ENCODE measurements at regions not wholly inside any gene's neighbourhood (a gene's known extent, or its start where the extent isn't known, plus 50 kb on each side); places are given as distances from the start of the nearest gene placed in this dataset.

GRCh38 chr10:130982802-130983201 lies 328.7 kb downstream of the TCERG1L start:
- no peak for DNase-seq

DNA sequence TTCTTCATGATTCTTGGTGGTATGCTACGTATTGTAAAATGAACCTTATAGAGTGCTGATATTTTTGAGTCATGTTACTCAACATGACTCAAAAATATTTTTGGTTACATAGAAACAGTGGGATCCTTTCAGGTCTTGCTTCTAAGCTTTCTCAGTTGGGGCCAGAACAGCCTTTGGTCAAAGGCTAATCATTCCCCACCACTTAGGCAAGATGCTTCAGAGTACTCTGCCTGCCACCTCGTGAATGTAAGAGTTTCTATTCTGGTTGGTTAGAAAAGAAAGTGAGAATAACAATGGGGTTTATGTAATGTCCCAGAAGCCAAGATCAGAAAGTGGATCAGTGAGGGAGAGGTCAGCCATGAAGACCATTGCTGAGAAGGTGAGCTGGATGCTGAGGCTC lies 327.8 kb downstream of the TCERG1L start:
- no peak for DNase-seq

- DNase-seq, result no peak
Measured at GRCh38 chr10:130984686-130985085, 326.8 kb downstream of the TCERG1L start.

GRCh38 chr10:130985158-130985753 lies 326.3 kb downstream of the TCERG1L start:
- no peak for DNase-seq

DNA sequence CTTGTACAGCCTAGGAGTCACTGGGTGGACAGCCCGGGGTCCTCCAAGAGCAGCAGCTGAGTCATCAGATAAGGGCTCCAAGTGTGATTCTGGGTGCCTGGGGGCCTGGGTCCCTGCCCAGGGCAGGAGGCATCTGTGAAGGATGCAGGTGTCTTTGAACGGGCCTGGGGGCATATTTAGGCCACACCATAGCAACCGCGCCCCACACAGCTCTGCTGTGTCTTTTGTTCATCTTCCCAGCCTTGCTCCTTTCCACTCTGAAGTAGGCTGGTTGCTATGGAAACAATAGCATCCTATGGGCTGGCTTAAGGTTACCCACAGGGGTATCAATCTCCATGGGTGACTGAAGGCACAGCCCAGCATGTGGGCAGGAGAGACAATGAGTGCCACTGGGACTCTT lies 324.7 kb downstream of the TCERG1L start:
- DNase-seq, result no peak

GRCh38 chr10:130987401-130987800 lies 324.1 kb downstream of the TCERG1L start:
- DNase-seq, result no peak

GRCh38 chr10:130989670-130990232 lies 321.8 kb downstream of the TCERG1L start:
- no peak for DNase-seq

DNA sequence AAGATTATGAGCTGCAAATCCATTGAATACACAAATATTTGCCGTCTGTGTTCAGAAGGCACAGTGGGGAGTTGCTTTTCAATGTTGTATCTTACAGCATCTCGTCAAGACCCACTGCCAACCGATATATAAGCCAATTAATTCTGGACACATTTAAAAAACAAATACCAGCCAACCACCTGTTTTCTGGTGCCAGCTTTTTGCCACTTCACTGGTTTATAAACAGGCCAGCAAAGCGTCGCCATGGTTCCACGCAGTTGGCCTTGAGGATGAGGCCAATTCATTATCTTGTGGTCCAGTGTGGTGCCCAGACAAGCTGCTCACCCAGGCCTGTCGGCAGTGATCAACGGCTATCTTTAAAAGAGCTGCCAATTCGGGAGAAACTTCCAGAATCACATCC lies 321.0 kb downstream of the TCERG1L start:
- no peak for DNase-seq

DNA sequence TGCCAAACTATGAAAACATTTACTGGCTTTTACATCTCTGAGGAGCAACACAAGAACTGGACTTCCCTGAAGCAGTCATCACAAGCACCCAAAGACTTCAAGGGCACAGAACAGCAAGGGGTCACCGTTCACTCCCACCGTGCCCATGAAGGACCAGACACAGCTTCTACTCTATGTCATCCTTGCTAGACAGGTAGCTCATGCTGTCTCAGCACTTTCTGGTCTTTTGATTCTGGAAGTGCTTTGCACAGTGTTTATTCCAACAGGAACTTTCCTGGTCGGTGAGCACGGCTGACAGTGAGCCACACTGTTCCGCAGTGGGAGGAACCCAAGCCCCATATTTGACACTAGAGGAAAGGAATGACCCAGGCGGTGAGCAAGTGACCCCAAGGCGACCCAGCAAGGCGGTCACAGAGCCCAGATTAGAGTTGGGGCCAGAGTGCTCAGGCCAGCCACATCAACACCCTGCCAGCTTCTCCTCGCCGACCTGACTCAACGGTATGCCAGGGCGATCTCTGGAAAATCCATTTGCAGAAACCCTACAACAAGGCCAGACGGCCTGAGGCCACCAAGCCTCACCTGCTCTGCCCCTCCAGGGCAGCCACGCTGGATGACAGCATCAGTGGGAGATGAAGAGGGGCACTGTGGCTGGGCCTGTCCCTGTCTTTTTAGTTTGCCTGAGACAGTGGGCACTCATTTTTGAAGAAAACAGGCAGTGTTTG lies 318.6 kb downstream of the TCERG1L start:
- no peak for DNase-seq

DNA sequence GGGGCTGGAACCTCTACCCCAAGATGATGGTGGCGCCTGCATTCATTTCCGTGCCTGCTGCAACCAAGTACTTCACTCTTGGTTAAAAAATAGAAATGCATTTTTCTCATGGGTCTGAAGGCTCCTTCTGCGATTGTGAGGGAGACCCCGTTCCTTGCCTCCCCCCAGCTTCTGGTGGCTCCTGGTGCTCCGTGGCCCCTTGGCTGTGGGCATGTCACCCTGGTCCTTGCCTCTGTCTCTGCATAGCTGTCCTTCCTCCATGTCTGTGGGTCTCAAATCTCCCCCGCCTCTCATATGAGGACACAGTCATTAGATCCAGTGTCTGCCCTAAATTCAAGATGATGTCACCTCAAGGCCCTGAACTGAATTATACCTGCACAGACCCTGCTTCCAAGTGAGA lies 317.9 kb downstream of the TCERG1L start:
- no peak for DNase-seq

GRCh38 chr10:130994191-130994590 lies 317.3 kb downstream of the TCERG1L start:
- no peak for DNase-seq

DNA sequence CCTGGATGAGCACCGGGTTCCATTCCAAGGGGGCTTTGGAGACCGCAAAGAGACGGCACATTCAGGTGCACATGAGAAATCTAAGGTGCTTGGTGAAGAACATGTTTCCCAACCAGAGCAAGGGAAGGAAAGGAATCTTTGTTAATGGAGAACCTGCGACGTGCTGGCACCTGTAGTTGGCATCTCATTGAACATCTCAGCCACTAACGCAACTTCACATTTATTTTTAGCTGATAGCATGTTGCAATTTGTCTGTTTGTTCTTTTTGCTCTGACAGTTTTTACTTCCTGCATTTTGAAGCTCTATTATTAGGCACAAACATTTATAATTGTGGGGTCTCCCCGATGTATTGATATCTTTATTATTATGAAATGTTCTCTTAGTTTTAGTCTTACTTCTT lies 316.7 kb downstream of the TCERG1L start:
- DNase-seq, result no peak

GRCh38 chr10:130997267-130998045 lies 314.1 kb downstream of the TCERG1L start:
- DNase-seq, result no peak

DNA sequence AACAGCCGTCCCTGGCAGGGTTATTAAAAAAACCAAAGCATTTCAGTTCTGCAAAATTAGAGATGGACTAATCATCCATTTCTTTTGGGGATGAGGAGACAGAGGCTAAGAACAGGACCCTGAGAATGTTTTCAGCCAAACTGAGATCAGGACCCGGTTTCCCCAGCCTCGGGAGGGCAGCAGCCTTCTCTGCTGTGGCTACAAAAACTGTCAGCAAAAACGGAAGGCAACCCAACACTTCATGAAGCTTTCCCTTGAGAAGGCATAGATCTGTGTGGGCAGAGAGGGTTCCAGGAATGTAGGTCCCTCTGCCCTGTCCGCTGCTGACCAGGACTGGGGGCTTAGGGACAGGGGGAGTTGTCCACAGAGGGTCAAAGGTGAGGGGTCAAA lies 313.5 kb downstream of the TCERG1L start:
- DNase-seq, result no peak

- no peak for DNase-seq
Measured at GRCh38 chr10:130998642-130999041, 312.9 kb downstream of the TCERG1L start.

GRCh38 chr10:130999376-131000202 lies 311.9 kb downstream of the TCERG1L start:
- no peak for DNase-seq

DNA sequence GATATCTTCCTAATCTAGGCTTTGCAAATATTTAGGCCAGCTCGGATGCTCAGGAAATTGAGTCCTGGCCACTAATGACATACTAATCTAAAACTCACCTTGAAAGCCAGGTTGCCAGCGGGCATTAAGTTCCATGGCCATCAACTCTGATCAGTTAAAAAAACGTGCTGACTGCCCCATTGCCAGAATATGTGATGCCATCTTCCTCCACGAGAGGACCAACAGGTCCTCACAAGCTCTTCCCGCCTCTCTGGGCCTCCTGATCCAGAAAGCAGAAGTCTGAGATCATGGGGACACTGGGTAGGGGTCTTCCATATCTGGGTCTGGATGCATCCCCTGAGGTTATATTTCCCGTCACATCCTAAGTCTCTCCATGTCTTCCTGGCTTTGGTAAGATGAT lies 311.3 kb downstream of the TCERG1L start:
- no peak for DNase-seq

DNA sequence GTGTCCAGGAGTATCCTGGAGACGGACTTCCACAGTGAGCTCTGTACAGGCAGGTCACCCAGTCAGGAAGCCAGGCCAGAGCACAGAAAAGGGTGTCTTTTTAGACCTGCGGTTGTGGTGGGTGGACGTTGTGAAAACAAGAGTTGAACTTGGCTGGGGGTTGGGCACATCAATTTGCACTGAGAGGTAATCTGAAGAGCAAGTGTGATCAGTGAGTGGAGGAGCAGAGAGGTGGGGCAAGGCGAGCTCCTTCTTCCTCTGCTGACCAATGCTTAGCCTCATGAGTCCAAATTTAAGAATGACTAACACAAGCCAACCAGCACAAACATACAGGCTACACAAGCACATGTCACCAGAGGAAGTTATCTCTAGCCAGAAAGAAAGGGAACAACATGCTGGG lies 310.8 kb downstream of the TCERG1L start:
- DNase-seq, result no peak

DNA sequence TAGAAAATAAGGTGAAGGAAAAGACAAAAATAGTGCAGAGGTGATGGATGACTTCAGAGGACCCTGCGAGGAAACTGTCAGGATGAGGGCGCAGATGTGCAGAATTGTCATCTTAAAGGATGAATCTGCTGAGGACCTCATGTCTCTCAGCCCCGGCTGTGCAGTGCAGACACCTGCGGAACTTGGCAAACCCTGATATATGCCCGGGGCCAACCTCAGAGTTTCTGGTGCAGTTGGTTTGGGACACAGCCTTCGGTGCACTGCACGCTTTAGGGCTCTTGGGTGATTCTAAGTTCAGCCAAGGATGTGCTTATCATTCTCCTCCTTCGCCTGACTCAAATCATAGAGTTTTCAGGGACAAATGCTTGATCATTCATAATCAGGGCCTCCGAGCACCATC lies 310.1 kb downstream of the TCERG1L start:
- DNase-seq, result no peak

DNA sequence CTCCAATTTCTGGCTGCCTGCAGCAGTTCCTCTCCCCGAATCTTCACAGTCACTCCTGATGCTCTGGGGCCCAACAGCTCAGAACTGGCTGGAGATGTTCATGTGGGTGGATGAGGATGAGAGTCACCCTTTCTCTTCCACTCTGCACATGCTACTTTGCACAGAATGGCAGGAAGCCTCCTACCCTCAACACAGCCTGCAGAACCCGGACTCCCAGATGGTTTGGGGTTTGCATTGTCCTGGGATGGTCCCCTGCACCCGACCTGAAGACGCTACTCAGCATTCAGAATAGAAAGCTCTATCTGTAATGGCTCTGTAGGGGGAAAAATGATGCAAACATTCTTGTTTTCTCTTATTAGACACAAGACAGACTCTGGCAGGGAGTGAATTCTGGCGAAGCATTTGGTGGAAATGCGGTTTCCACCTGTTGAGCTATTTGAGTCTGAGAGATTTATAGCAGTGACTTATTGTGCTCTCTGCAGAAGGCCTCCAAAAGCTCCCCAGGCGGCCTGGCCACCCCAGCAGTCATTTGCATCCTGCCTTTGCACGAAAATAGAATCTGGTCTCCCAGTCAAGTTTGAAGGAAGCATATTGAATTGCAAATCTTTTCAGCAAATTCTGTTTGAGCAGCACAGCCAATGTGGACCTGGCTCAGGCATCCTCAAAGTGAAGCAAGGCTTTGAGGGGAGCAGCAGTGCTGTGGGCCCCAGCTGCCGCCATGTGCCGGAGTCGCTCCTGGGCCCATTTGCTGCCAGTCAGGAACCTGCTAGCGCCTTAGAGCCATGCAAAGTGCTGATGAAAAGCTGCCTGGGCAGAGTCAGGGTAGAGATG lies 309.3 kb downstream of the TCERG1L start:
- peak; percentile 7 for DNase-seq

- no peak for DNase-seq
Measured at GRCh38 chr10:131003455-131003854, 308.1 kb downstream of the TCERG1L start.

DNA sequence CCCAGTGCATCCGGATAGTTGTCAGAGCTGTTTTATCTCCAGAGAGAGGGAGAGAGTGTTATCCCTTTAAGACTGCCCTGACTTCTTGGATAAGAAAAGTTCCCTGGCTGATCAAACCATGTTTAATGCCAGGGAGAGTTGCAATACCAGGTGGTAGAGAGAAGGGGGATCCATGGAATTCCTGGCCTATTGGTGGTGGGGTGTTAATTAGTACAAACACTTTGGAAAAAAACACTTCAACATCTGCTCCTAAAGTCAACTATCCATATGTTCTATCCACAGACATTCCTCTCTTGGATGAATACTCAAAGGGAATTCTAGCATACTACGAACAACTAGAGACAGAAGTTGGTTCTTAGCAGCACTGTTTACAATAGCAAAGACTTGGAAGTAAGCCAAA lies 307.2 kb downstream of the TCERG1L start:
- no peak for DNase-seq

Data from hindlimb muscle (tissue), 1 donor.